ENCODE measurements at regions not wholly inside any gene's neighbourhood (a gene's known extent, or its start where the extent isn't known, plus 50 kb on each side); places are given as distances from the start of the nearest gene placed in this dataset.

- Histone ChIP-seq H3K4me1 (ENCODE audit: control insufficient read depth in 2 of 2, insufficient read depth in 2 of 2, low read length in 2 of 2) (no peaks in the 10 kb centered on the region), H3K36me3 (ENCODE audit: control insufficient read depth in 2 of 2, insufficient read depth in 2 of 2, low read length in 1 of 2) (no peaks in the 10 kb centered on the region), H3K4me3 (ENCODE audit: low read length in 2 of 2) (no peak overlapping the region), H3K27ac (ENCODE audit: low read depth in 1 of 2, low read length in 1 of 2) (no peak overlapping the region), H3K9me3 (ENCODE audit: control insufficient read depth in 2 of 2, insufficient read depth in 1 of 2, low read length in 1 of 2) (no peaks in the 10 kb centered on the region), H3K27me3 (ENCODE audit: control insufficient read depth in 2 of 2, insufficient read depth in 1 of 2, low read length in 1 of 2) (no peaks in the 10 kb centered on the region)
- DNase-seq (ENCODE audit: low read depth in 6 of 9, low spot score in 9 of 9) = no peak
- 95% methylated on average over 6 of the region's 6 CpGs for WGBS
Observed at GRCh38 chr5:107776922-107777740, 106.4 kb upstream of the EFNA5 start.

GRCh38 chr5:107776506-107776905 is 105.8 kb upstream of the EFNA5 start:
- WGBS = 71% methylated on average over 3 of the region's 3 CpGs
- DNase-seq (ENCODE audit: low read depth in 6 of 9, low spot score in 9 of 9) = no peak
- H3K27ac ChIP-seq (ENCODE audit: low read depth in 1 of 2, low read length in 1 of 2) = no peak overlapping the region
- no peaks in the 10 kb centered on the region for H3K9me3 ChIP-seq (ENCODE audit: control insufficient read depth in 2 of 2, insufficient read depth in 1 of 2, low read length in 1 of 2)
- H3K4me1 ChIP-seq (ENCODE audit: control insufficient read depth in 2 of 2, insufficient read depth in 2 of 2, low read length in 2 of 2) = no peaks in the 10 kb centered on the region
- H3K36me3 ChIP-seq (ENCODE audit: control insufficient read depth in 2 of 2, insufficient read depth in 2 of 2, low read length in 1 of 2) = no peaks in the 10 kb centered on the region
- no peaks in the 10 kb centered on the region for H3K27me3 ChIP-seq (ENCODE audit: control insufficient read depth in 2 of 2, insufficient read depth in 1 of 2, low read length in 1 of 2)
- H3K4me3 ChIP-seq (ENCODE audit: low read length in 2 of 2) = no peak overlapping the region

DNA sequence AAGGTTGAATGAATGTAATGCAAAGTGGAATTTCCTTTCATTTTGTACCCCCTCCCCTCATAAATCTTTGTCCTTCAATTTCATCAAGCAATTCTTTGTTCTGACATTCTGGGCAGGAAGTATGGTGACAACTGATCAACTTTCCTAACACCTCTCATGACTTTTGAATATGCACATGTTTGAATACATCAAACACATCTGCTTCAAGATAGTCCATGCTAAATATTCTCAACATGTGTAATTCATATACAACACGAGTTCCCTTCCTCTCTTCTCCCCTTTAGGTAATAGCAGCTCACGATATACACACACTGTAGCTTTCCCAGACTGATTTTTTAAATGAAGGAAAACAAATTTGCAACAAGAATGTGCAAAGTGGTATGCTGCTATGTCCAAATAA is 103.6 kb upstream of the EFNA5 start:
- Histone ChIP-seq H3K4me3 (ENCODE audit: low read length in 2 of 2) (no peak overlapping the region), H3K9me3 (ENCODE audit: control insufficient read depth in 2 of 2, insufficient read depth in 1 of 2, low read length in 1 of 2) (no peaks in the 10 kb centered on the region)
- WGBS = 85% methylated on average over 2 of the region's 2 CpGs

DNA sequence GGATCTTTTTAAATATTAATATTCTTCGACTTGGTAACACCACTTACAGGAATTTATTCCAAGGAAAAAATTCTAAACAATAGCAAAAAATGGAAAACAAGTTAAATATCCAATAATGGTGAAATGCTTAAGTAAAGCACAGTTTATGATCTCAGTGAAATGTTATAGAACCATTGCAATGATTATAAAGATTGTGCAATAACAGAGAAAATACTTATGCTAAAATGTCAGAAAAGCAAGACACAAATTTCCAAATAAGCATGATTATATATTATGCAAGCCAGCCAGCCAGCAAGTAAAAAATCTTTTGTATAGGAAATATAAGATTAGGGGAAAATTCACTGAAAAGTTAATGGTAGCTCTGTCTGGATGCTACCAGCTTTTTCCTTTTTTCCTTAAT is 102.7 kb upstream of the EFNA5 start:
- WGBS = 90% methylated on average over 1 of the region's 1 CpG
- H3K4me1 ChIP-seq (ENCODE audit: control insufficient read depth in 2 of 2, insufficient read depth in 2 of 2, low read length in 2 of 2) = no peaks in the 10 kb centered on the region
- no peak for DNase-seq (ENCODE audit: low read depth in 6 of 9, low spot score in 9 of 9)
- H3K36me3 ChIP-seq (ENCODE audit: control insufficient read depth in 2 of 2, insufficient read depth in 2 of 2, low read length in 1 of 2) = no peaks in the 10 kb centered on the region
- H3K27me3 ChIP-seq (ENCODE audit: control insufficient read depth in 2 of 2, insufficient read depth in 1 of 2, low read length in 1 of 2) = no peaks in the 10 kb centered on the region
- no peak overlapping the region for H3K27ac ChIP-seq (ENCODE audit: low read depth in 1 of 2, low read length in 1 of 2)
- H3K9me3 ChIP-seq (ENCODE audit: control insufficient read depth in 2 of 2, insufficient read depth in 1 of 2, low read length in 1 of 2) = no peaks in the 10 kb centered on the region
- H3K4me3 ChIP-seq (ENCODE audit: low read length in 2 of 2) = no peak overlapping the region

More for the DNA sequence above, 103.6 kb upstream of the EFNA5 start:
- H3K27me3 ChIP-seq (ENCODE audit: control insufficient read depth in 2 of 2, insufficient read depth in 1 of 2, low read length in 1 of 2) = no peaks in the 10 kb centered on the region
- no peaks in the 10 kb centered on the region for H3K4me1 ChIP-seq (ENCODE audit: control insufficient read depth in 2 of 2, insufficient read depth in 2 of 2, low read length in 2 of 2)
- H3K27ac ChIP-seq (ENCODE audit: low read depth in 1 of 2, low read length in 1 of 2) = no peak overlapping the region
- no peaks in the 10 kb centered on the region for H3K36me3 ChIP-seq (ENCODE audit: control insufficient read depth in 2 of 2, insufficient read depth in 2 of 2, low read length in 1 of 2)
- DNase-seq (ENCODE audit: low read depth in 6 of 9, low spot score in 9 of 9) = no peak

DNA sequence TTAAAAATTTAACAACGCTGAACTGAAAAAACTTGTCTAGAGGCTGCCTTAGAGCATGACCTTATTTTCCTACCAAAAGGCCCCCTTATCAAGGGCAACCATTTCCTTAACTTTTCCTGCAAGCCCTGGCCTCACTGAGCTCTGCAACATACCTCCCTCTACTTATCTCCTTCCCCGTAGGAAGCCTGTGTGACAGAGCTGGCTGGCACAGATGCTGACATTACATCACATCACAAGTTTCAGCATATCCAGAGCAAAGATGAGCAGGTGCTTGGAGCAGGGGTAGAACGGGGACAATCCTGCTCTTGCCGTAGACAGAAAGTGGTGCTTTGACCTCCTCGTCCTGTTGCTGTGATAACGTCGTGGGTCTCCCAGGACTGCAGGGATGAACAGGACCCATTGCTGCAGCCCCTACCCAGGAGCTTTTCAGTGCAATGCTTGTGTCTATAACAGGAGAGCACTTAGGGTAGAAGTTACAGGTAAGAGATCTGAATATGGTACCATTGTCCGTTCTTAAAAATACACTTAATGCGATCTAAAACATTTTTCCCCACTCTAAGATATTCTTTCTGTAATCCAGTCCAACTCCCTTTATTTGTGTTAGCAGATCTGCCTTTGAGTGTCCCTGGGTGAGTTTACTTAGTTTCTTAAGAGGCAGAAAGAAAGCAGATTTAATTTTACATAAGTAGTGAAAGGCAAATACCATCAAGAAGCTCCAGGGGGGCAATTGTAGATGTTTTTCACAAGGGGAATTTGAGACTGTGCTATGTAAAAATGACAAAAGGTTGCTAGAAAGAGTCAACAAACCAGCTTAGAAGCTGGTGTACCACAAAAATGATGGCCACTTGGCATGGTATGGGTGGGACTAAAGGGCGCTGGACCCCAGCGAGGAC is 101.9 kb upstream of the EFNA5 start:
- H3K9me3 ChIP-seq (ENCODE audit: control insufficient read depth in 2 of 2, insufficient read depth in 1 of 2, low read length in 1 of 2) = no peaks in the 10 kb centered on the region
- H3K27ac ChIP-seq (ENCODE audit: low read depth in 1 of 2, low read length in 1 of 2) = no peak overlapping the region
- no peak overlapping the region for H3K4me3 ChIP-seq (ENCODE audit: low read length in 2 of 2)
- H3K27me3 ChIP-seq (ENCODE audit: control insufficient read depth in 2 of 2, insufficient read depth in 1 of 2, low read length in 1 of 2) = no peaks in the 10 kb centered on the region
- no peaks in the 10 kb centered on the region for H3K36me3 ChIP-seq (ENCODE audit: control insufficient read depth in 2 of 2, insufficient read depth in 2 of 2, low read length in 1 of 2)
- H3K4me1 ChIP-seq (ENCODE audit: control insufficient read depth in 2 of 2, insufficient read depth in 2 of 2, low read length in 2 of 2) = no peaks in the 10 kb centered on the region
- WGBS = 71% methylated on average over 11 of the region's 11 CpGs
- DNase-seq (ENCODE audit: low read depth in 6 of 9, low spot score in 9 of 9) = peak in 2 of 9 donors; percentile 3 to 6

DNA sequence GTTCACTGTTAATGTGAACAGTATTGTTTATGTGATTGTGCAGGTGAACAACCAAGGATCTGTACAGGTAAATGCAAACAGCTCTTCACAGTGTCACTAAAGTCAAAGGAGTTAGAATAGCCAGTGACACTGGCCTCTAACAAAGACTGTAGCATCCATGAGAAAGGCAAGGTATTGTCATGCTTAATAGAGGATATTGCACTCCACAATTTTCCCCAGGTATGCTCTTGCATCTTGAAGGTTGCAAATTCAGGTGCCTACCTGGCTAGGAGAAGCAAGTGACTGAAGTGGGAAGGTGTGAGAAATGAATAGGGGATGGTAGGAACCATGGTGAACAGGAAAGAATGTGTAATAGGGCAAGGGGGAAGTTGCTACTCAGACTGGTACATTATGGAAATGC is 101.2 kb upstream of the EFNA5 start:
- Histone ChIP-seq H3K27ac (ENCODE audit: low read depth in 1 of 2, low read length in 1 of 2) (no peak overlapping the region), H3K4me1 (ENCODE audit: control insufficient read depth in 2 of 2, insufficient read depth in 2 of 2, low read length in 2 of 2) (no peaks in the 10 kb centered on the region), H3K9me3 (ENCODE audit: control insufficient read depth in 2 of 2, insufficient read depth in 1 of 2, low read length in 1 of 2) (no peaks in the 10 kb centered on the region), H3K36me3 (ENCODE audit: control insufficient read depth in 2 of 2, insufficient read depth in 2 of 2, low read length in 1 of 2) (no peaks in the 10 kb centered on the region), H3K27me3 (ENCODE audit: control insufficient read depth in 2 of 2, insufficient read depth in 1 of 2, low read length in 1 of 2) (no peaks in the 10 kb centered on the region), H3K4me3 (ENCODE audit: low read length in 2 of 2) (no peak overlapping the region)
- DNase-seq (ENCODE audit: low read depth in 6 of 9, low spot score in 9 of 9) = no peak

GRCh38 chr5:107770051-107770450 is 99.3 kb upstream of the EFNA5 start:
- Histone ChIP-seq H3K9me3 (ENCODE audit: control insufficient read depth in 2 of 2, insufficient read depth in 1 of 2, low read length in 1 of 2) (no peaks in the 10 kb centered on the region), H3K36me3 (ENCODE audit: control insufficient read depth in 2 of 2, insufficient read depth in 2 of 2, low read length in 1 of 2) (no peaks in the 10 kb centered on the region), H3K4me3 (ENCODE audit: low read length in 2 of 2) (no peak overlapping the region), H3K27ac (ENCODE audit: low read depth in 1 of 2, low read length in 1 of 2) (no peak overlapping the region), H3K27me3 (ENCODE audit: control insufficient read depth in 2 of 2, insufficient read depth in 1 of 2, low read length in 1 of 2) (no peaks in the 10 kb centered on the region), H3K4me1 (ENCODE audit: control insufficient read depth in 2 of 2, insufficient read depth in 2 of 2, low read length in 2 of 2) (no peaks in the 10 kb centered on the region)
- WGBS = 98% methylated on average over 7 of the region's 7 CpGs
- DNase-seq (ENCODE audit: low read depth in 6 of 9, low spot score in 9 of 9) = no peak

- no peak overlapping the region for H3K4me3 ChIP-seq (ENCODE audit: low read length in 2 of 2)
- no peaks in the 10 kb centered on the region for H3K9me3 ChIP-seq (ENCODE audit: control insufficient read depth in 2 of 2, insufficient read depth in 1 of 2, low read length in 1 of 2)
- no peak overlapping the region for H3K27ac ChIP-seq (ENCODE audit: low read depth in 1 of 2, low read length in 1 of 2)
- DNase-seq (ENCODE audit: low read depth in 6 of 9, low spot score in 9 of 9) = no peak
- WGBS = 85% methylated on average over 5 of the region's 5 CpGs
- H3K4me1 ChIP-seq (ENCODE audit: control insufficient read depth in 2 of 2, insufficient read depth in 2 of 2, low read length in 2 of 2) = no peaks in the 10 kb centered on the region
- H3K36me3 ChIP-seq (ENCODE audit: control insufficient read depth in 2 of 2, insufficient read depth in 2 of 2, low read length in 1 of 2) = no peaks in the 10 kb centered on the region
- H3K27me3 ChIP-seq (ENCODE audit: control insufficient read depth in 2 of 2, insufficient read depth in 1 of 2, low read length in 1 of 2) = no peaks in the 10 kb centered on the region
Observed at GRCh38 chr5:107769519-107769918, 98.8 kb upstream of the EFNA5 start.

GRCh38 chr5:107766972-107767371 is 96.2 kb upstream of the EFNA5 start:
- Histone ChIP-seq H3K27ac (ENCODE audit: low read depth in 1 of 2, low read length in 1 of 2) (no peak overlapping the region), H3K4me1 (ENCODE audit: control insufficient read depth in 2 of 2, insufficient read depth in 2 of 2, low read length in 2 of 2) (no peaks in the 10 kb centered on the region), H3K9me3 (ENCODE audit: control insufficient read depth in 2 of 2, insufficient read depth in 1 of 2, low read length in 1 of 2) (no peaks in the 10 kb centered on the region), H3K36me3 (ENCODE audit: control insufficient read depth in 2 of 2, insufficient read depth in 2 of 2, low read length in 1 of 2) (no peaks in the 10 kb centered on the region), H3K4me3 (ENCODE audit: low read length in 2 of 2) (no peak overlapping the region), H3K27me3 (ENCODE audit: control insufficient read depth in 2 of 2, insufficient read depth in 1 of 2, low read length in 1 of 2) (no peaks in the 10 kb centered on the region)
- no peak for DNase-seq (ENCODE audit: low read depth in 6 of 9, low spot score in 9 of 9)
- WGBS = 96% methylated on average over 3 of the region's 3 CpGs

Data from thymus (tissue), 11 donors.